Fibroblast of lung (primary cell): ENCODE measurements at regions not wholly inside any gene's neighbourhood (a gene's known extent, or its start where the extent isn't known, plus 50 kb on each side); places are given as distances from the start of the nearest gene placed in this dataset.

Experiments used
- DNase-seq, 2 donors: peaks; one replicate each; pipeline versions ENCODE4 v3.0.0 to v3.0.0-alpha.2; 2010; ENCODE audit warnings: low read depth in 2 of 2
- H2AFZ ChIP-seq: 2 replicates; pipeline ENCODE4 v1.5.1; 2012; ENCODE audit warnings: low read length, control low read depth, inconsistent platforms
- H3K27ac ChIP-seq: 2 replicates; pipeline ENCODE4 v1.5.1; 2011; ENCODE audit warnings: low read length, control low read depth; ENCODE audit not compliant: insufficient read depth
- H3K27me3 ChIP-seq: 2 replicates; pipeline ENCODE4 v1.5.1; 2011; ENCODE audit warnings: mild to moderate bottlenecking, low read length; ENCODE audit not compliant: control insufficient read depth, insufficient read depth
- H3K36me3 ChIP-seq: 2 replicates; pipeline ENCODE4 v1.5.1; 2011; ENCODE audit warnings: low read length; ENCODE audit not compliant: control insufficient read depth, insufficient read depth
- H3K4me1 ChIP-seq: 2 replicates; pipeline ENCODE4 v1.5.1; 2011; ENCODE audit warnings: low read length; ENCODE audit not compliant: control insufficient read depth, insufficient read depth; ENCODE audit errors: extremely low read depth
- H3K4me2 ChIP-seq: 2 replicates; pipeline ENCODE4 v1.5.1; 2011; ENCODE audit warnings: low read length, control low read depth; ENCODE audit not compliant: insufficient read depth; ENCODE audit errors: extremely low read depth
- H3K4me3 ChIP-seq, 4 experiments: fragments of 200-600 bp in 1 of 4; sonication (generic) in 1 of 4; replicated peaks in 1 of 4; 2 replicates each; pipeline ENCODE4 v1.5.1; 2011 to 2016; ENCODE audit warnings: low read length in 4 of 4, low read depth in 3 of 4, mild to moderate bottlenecking in 3 of 4, control low read depth in 2 of 4, inconsistent platforms in 1 of 4, mixed read lengths in 1 of 4; ENCODE audit not compliant: insufficient read depth in 1 of 4; ENCODE audit errors: control extremely low read depth in 1 of 4
- H3K79me2 ChIP-seq: 2 replicates; pipeline ENCODE4 v1.5.1; 2012; ENCODE audit warnings: mild to moderate bottlenecking, low read length, inconsistent platforms; ENCODE audit not compliant: control insufficient read depth, insufficient read depth
- H3K9ac ChIP-seq: 2 replicates; pipeline ENCODE4 v1.5.1; 2011; ENCODE audit warnings: mild to moderate bottlenecking, low read length, control low read depth; ENCODE audit not compliant: insufficient read depth
- H3K9me3 ChIP-seq: 2 replicates; pipeline ENCODE4 v1.5.1; 2012; ENCODE audit warnings: low read depth, low read length; ENCODE audit not compliant: control insufficient read depth, insufficient read depth
- H4K20me1 ChIP-seq: 2 replicates; pipeline ENCODE4 v1.5.1; 2011; ENCODE audit warnings: low read length; ENCODE audit not compliant: control insufficient read depth, insufficient read depth; ENCODE audit errors: extremely low read depth
- EZH2 ChIP-seq: IDR thresholded peaks from 2 replicates; pipeline ENCODE4 v1.5.1; 2012; ENCODE audit warnings: low read length, control low read depth, mild to moderate bottlenecking; ENCODE audit errors: missing control alignments
- TF ChIP-seq, protein P1 (sequence below), 2 donors: IDR thresholded peaks in 1 of 2; conservative IDR thresholded peaks in 1 of 2; 1 replicate in 1 of 2; 2 replicates in 1 of 2; pipeline ENCODE4 v1.5.1; 2011 to 2012; ENCODE audit warnings: low read length in 2 of 2, control low read depth in 1 of 2, inconsistent platforms in 1 of 2, low read depth in 1 of 2, mild to moderate bottlenecking in 1 of 2

DNA sequence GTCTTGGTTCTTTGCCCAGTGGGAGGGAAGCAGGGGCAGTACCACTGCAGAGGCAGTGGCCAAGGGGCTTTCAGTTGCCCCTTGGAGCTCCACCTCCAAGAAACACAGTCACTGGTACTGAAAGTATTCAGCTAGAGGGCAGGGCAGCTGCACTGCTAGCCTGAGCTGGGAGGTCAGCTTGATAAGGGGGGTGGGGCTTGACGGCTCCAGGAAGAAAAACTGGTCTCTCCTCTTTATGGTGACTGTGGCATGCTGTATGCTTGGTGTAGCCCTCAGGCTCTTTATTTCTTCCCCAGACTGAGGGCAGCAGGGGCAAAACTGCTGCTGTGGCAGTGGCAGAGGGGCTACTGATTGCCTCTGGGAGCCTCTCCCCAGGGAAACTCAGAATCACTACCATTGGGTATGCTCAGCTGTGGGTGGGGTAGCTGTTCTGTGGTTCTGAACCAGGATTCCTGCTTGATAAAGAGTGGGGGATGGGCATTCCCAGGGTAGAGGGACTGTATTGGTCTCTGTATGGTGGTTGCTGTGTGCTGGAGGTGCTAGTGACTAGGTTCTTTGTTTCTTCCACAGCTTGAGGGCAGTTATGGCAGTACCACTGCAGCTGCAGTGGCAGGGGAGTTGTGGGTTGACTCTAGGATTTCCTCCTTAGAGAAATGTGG is 134.6 kb upstream of the SCN7A start:
- Histone ChIP-seq H3K27me3 (no peaks in the 10 kb centered on the region), H3K79me2 (no peaks in the 10 kb centered on the region), H3K9ac (no peak overlapping the region), H3K36me3 (no peaks in the 10 kb centered on the region), H4K20me1 (no peaks in the 10 kb centered on the region), H3K27ac (no peak overlapping the region), H2AFZ (no peak overlapping the region), H3K4me1 (peaks cover 6% of the 10 kb centered on the region), H3K9me3 (no peaks in the 10 kb centered on the region), H3K4me3 (no peak overlapping the region), H3K4me2 (no peak overlapping the region)
- no peak for DNase-seq
- TF ChIP-seq, protein P1, sequence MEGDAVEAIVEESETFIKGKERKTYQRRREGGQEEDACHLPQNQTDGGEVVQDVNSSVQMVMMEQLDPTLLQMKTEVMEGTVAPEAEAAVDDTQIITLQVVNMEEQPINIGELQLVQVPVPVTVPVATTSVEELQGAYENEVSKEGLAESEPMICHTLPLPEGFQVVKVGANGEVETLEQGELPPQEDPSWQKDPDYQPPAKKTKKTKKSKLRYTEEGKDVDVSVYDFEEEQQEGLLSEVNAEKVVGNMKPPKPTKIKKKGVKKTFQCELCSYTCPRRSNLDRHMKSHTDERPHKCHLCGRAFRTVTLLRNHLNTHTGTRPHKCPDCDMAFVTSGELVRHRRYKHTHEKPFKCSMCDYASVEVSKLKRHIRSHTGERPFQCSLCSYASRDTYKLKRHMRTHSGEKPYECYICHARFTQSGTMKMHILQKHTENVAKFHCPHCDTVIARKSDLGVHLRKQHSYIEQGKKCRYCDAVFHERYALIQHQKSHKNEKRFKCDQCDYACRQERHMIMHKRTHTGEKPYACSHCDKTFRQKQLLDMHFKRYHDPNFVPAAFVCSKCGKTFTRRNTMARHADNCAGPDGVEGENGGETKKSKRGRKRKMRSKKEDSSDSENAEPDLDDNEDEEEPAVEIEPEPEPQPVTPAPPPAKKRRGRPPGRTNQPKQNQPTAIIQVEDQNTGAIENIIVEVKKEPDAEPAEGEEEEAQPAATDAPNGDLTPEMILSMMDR (conservative IDR thresholded peaks at IDR 0.05 in 1 of 2, IDR thresholded peaks at IDR 0.05 in 1 of 2; ENCODE audit: low read depth in 1 of 2, low read length in 2 of 2) = no peak

GRCh38 chr2:166627893-166628292 is 133.8 kb upstream of the SCN7A start:
- H3K27me3 ChIP-seq = no peaks in the 10 kb centered on the region
- peaks cover 3% of the 10 kb centered on the region for H3K4me1 ChIP-seq
- TF ChIP-seq, protein P1 (conservative IDR thresholded peaks at IDR 0.05 in 1 of 2, IDR thresholded peaks at IDR 0.05 in 1 of 2; ENCODE audit: low read depth in 1 of 2, low read length in 2 of 2) = peak in 1 of 2 donors; percentile 3
- TF ChIP-seq EZH2 = no peak
- no peaks in the 10 kb centered on the region for H3K9me3 ChIP-seq
- DNase-seq = no peak
- H3K79me2 ChIP-seq = no peaks in the 10 kb centered on the region
- no peak overlapping the region for H3K4me2 ChIP-seq
- H3K36me3 ChIP-seq = no peaks in the 10 kb centered on the region
- H3K27ac ChIP-seq = no peak overlapping the region
- H3K9ac ChIP-seq = no peak overlapping the region
- H4K20me1 ChIP-seq = no peaks in the 10 kb centered on the region
- H3K4me3 ChIP-seq = no peak overlapping the region
- H2AFZ ChIP-seq = no peak overlapping the region

DNA sequence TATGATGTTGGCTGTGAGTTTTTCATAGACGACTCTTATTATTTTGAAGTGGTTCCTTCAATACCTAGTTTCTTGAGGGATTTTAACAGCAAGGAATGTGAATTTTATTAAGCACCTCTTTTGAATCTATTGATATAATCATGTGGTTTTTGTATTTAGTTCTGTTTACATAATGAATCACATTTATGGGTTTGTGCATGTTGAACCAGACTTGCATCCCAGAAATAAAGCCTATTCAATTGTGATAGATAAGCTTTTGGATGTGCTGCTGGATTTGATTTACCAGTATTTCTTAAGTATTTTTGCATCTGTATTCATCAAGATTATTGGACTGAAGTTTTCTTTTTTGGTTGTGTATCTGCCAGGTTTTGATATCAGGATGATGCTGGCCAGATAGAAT is 131.6 kb upstream of the SCN7A start:
- DNase-seq = peak in 1 of 2 donors; percentile 36
- Histone ChIP-seq H3K9me3 (no peaks in the 10 kb centered on the region), H4K20me1 (no peaks in the 10 kb centered on the region), H3K9ac (no peak overlapping the region), H2AFZ (no peak overlapping the region), H3K4me2 (no peak overlapping the region), H3K4me3 (no peak overlapping the region), H3K27me3 (no peaks in the 10 kb centered on the region), H3K27ac (no peak overlapping the region), H3K4me1 (no peaks in the 10 kb centered on the region), H3K79me2 (no peaks in the 10 kb centered on the region), H3K36me3 (no peaks in the 10 kb centered on the region)
- TF ChIP-seq, protein P1 (conservative IDR thresholded peaks at IDR 0.05 in 1 of 2, IDR thresholded peaks at IDR 0.05 in 1 of 2; ENCODE audit: low read depth in 1 of 2, low read length in 2 of 2) = no peak
- TF ChIP-seq EZH2 = no peak
